IPS-18a (cell line): ENCODE measurements at regions not wholly inside any gene's neighbourhood (a gene's known extent, or its start where the extent isn't known, plus 50 kb on each side); places are given as distances from the start of the nearest gene placed in this dataset.

Source experiments
- H3K27ac ChIP-seq: one replicate; pipeline ENCODE4 v1.5.1; 2013; ENCODE audit warnings: low read length
- H3K27me3 ChIP-seq: one replicate; pipeline ENCODE4 v1.6.1; 2013; ENCODE audit warnings: mild to moderate bottlenecking, low read length; ENCODE audit not compliant: control insufficient read depth, insufficient read depth
- H3K36me3 ChIP-seq: one replicate; pipeline ENCODE4 v1.6.1; 2013; ENCODE audit warnings: low read depth, low read length; ENCODE audit not compliant: control insufficient read depth
- H3K4me1 ChIP-seq: one replicate; pipeline ENCODE4 v1.6.1; 2013; ENCODE audit warnings: low read depth, low read length; ENCODE audit not compliant: control insufficient read depth
- H3K4me3 ChIP-seq: one replicate; pipeline ENCODE4 v1.5.1; 2013; ENCODE audit warnings: low read length
- H3K9ac ChIP-seq: one replicate; pipeline ENCODE4 v1.6.1; 2013; ENCODE audit warnings: mild to moderate bottlenecking, low read length, moderate library complexity
- H3K9me3 ChIP-seq: one replicate; pipeline ENCODE4 v1.6.1; 2013; ENCODE audit warnings: low read depth, low read length; ENCODE audit not compliant: control insufficient read depth

DNA sequence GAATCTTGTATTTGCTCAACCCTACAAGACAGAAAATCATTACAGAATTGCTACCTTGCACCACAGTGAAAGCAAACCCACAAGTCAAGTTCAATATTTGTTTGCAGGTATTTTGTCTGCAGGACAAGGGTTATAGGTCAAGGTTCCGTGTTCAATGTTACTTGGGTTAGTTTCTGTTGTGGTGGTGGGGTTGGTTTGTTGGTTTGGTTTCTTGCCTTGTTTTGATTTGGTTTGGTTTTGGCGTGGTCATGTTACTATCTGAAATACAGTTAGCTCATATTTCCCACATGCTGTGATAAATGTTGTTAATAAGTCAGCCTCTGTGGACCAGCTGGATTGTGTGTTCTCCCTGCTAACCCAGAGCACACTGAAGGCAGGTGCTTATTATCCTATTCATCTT is 75.6 kb upstream of the INSIG1 start:
- H3K9me3 ChIP-seq = no peaks in the 10 kb centered on the region
- H3K36me3 ChIP-seq = no peaks in the 10 kb centered on the region

DNA sequence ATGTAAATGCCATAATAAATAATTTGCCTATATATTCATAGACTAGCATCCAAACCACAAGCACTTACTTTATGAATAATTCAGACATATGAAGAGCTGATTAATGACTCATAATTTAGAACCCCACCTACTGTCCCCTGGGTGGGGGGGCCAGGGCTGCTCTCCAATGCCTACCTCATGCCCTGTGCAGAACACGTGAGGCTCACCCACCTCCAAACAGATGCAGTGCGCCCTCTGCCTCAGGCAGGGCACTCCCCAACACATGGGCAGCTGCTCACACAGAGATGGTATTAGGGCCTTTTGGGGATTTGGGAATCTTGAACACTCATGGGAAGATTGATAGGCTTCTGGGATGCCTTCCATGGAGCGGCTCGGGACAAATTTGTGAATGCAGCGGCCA is 75.1 kb upstream of the INSIG1 start:
- Histone ChIP-seq H3K9ac (no peak overlapping the region), H3K27me3 (peaks cover 14% of the 10 kb centered on the region), H3K9me3 (no peaks in the 10 kb centered on the region), H3K27ac (no peak overlapping the region), H3K4me3 (no peak overlapping the region), H3K36me3 (no peaks in the 10 kb centered on the region), H3K4me1 (peaks cover 14% of the 10 kb centered on the region)

More for the DNA sequence above, 75.6 kb upstream of the INSIG1 start:
- H3K9ac ChIP-seq = no peak overlapping the region
- no peak overlapping the region for H3K27ac ChIP-seq
- peaks cover 12% of the 10 kb centered on the region for H3K4me1 ChIP-seq
- H3K27me3 ChIP-seq = peaks cover 9% of the 10 kb centered on the region
- H3K4me3 ChIP-seq = no peak overlapping the region

DNA sequence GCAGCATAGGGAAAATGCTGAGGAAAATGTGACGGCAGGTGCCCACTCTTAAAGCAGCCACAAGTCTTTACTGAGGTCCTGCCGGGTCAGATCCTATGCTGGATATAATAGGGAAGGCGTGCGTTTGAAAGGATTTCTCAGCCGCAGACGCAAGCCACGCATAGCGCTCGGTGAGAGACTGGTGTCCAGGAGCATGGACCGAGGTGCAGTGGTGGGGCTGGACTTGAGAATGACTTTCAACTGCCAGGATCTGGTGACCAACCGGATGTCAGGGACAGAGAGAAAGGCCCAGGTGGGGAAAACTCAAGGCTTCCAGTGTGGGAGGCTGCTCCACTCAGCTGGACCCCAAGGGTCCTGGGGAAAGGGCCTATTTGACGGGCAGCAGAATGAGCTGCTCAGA is 74.7 kb upstream of the INSIG1 start:
- Histone ChIP-seq H3K9me3 (no peaks in the 10 kb centered on the region), H3K4me3 (no peak overlapping the region), H3K27ac (no peak overlapping the region), H3K9ac (no peak overlapping the region), H3K27me3 (peaks cover 17% of the 10 kb centered on the region), H3K4me1 (peaks cover 18% of the 10 kb centered on the region), H3K36me3 (no peaks in the 10 kb centered on the region)

DNA sequence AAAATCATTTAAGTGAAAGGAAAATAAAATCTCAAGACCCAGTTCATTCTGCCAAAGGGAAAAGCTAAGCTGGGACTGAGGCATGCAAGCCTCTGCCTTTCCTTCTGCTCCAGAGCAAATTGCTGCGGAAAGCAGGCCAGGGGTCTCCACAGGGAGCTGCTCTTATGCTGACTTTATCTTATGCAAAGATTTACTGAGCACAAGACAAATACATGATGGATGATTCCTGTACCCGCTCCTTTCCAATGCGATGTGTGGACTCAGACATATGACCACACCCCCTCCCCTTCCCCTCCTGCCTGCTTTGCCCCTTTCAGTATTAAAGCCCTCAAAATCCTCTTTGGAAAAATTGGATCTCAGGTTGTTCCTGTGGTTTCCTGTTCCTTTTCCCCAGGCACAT is 74.2 kb upstream of the INSIG1 start:
- Histone ChIP-seq H3K36me3 (no peaks in the 10 kb centered on the region), H3K4me3 (no peak overlapping the region), H3K4me1 (peaks cover 23% of the 10 kb centered on the region), H3K9me3 (no peaks in the 10 kb centered on the region), H3K9ac (no peak overlapping the region), H3K27ac (no peak overlapping the region), H3K27me3 (peaks cover 21% of the 10 kb centered on the region)

GRCh38 chr7:155224116-155224811 is 73.4 kb upstream of the INSIG1 start:
- Histone ChIP-seq H3K27me3 (peaks cover 29% of the 10 kb centered on the region), H3K4me3 (no peak overlapping the region), H3K36me3 (no peaks in the 10 kb centered on the region), H3K9ac (peak overlapping the region; percentile 12), H3K27ac (no peak overlapping the region), H3K9me3 (no peaks in the 10 kb centered on the region), H3K4me1 (peaks cover 25% of the 10 kb centered on the region)

DNA sequence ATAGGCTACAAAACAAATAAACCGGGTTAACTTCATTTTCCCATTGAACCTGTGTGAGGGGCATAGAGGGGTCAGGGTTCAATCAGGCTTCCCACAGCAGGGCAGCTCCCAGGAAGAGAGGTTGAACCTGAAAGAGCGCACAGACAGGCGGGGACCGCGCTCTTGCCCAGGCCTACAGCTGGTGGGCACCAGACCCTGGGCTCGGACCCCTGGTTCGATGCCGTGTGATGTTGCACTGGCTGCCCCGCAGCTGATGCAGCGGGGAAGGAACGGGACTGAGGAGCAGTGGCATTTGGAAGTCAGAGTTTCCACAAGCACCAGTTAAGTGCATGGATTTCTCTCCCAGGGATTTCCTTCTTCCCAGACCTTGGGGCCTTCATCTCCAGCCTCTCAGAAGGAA is 72.6 kb upstream of the INSIG1 start:
- Histone ChIP-seq H3K27ac (no peak overlapping the region), H3K9ac (no peak overlapping the region), H3K4me1 (peaks cover 25% of the 10 kb centered on the region), H3K9me3 (no peaks in the 10 kb centered on the region), H3K27me3 (peaks cover 30% of the 10 kb centered on the region), H3K4me3 (no peak overlapping the region), H3K36me3 (no peaks in the 10 kb centered on the region)

DNA sequence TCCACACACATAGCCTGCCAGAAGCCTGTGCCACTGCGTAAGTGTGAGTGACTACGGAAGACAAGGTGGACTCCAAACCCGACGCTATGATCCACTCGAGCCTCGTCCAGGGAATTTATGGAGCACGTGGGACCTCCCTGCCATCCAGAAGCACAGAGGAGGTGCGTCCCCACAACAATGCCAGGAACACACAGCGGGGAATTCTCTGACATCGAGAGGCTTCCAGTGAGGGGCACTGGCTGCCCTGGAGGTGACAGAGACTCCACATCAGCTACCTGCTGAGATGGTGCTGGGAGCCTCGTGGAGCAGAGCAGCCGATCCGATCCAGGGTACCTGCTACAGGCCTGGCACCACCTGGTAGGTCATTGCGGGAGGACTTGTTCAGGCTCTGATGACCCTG is 72.2 kb upstream of the INSIG1 start:
- H3K4me1 ChIP-seq = peaks cover 23% of the 10 kb centered on the region
- H3K9me3 ChIP-seq = no peaks in the 10 kb centered on the region
- H3K36me3 ChIP-seq = no peaks in the 10 kb centered on the region
- H3K27me3 ChIP-seq = peaks cover 30% of the 10 kb centered on the region
- H3K27ac ChIP-seq = no peak overlapping the region
- H3K9ac ChIP-seq = no peak overlapping the region
- no peak overlapping the region for H3K4me3 ChIP-seq

GRCh38 chr7:155226261-155227003 is 71.2 kb upstream of the INSIG1 start:
- no peak overlapping the region for H3K9ac ChIP-seq
- H3K9me3 ChIP-seq = no peaks in the 10 kb centered on the region
- no peak overlapping the region for H3K4me3 ChIP-seq
- H3K27ac ChIP-seq = no peak overlapping the region
- peaks cover 19% of the 10 kb centered on the region for H3K4me1 ChIP-seq
- peaks cover 30% of the 10 kb centered on the region for H3K27me3 ChIP-seq
- H3K36me3 ChIP-seq = no peaks in the 10 kb centered on the region

DNA sequence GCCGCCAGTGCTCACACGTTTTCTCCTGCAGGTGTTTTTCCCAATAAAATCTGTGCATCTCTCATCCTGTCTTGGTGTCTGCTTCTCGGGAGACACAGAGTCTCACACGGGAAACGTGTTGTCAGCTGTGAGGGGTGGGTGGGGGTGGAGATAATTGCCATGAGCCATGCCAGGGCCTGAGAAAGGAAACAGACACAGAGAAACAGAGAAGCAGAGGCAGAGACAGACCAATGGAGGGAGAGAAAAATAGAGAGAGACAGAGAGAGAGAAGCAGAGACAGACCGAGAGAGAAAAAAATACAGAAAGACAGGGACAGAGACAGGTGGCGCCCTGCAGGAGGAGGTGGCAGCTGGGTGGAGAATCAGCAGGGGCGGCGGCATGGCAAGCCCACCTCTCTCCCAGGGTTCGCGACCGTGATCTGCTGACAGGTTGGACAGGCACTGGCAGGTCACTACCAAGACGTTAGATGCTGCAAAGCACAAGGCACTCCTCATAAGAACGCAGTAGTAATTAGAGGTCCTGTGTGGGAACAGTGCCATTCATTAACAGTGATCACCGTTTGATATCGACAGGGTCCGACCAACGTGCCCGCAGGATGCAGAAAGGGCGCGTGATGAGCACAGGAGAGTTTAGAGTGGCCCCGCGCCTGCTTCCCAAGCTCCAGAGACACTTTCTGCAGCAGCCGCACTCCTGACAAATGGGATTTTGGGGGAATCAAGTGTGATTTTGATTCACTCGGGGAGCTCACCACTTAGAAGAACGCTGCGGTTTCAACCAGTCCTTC is 70.5 kb upstream of the INSIG1 start:
- Histone ChIP-seq H3K9me3 (no peaks in the 10 kb centered on the region), H3K4me3 (no peak overlapping the region), H3K36me3 (no peaks in the 10 kb centered on the region), H3K27me3 (peaks cover 30% of the 10 kb centered on the region), H3K9ac (no peak overlapping the region), H3K4me1 (peaks cover 19% of the 10 kb centered on the region), H3K27ac (no peak overlapping the region)

- H3K4me3 ChIP-seq = no peak overlapping the region
- peaks cover 19% of the 10 kb centered on the region for H3K4me1 ChIP-seq
- no peaks in the 10 kb centered on the region for H3K36me3 ChIP-seq
- peaks cover 30% of the 10 kb centered on the region for H3K27me3 ChIP-seq
- H3K9me3 ChIP-seq = no peaks in the 10 kb centered on the region
- H3K27ac ChIP-seq = no peak overlapping the region
- no peak overlapping the region for H3K9ac ChIP-seq
These were observed 69.8 kb upstream of the INSIG1 start for GRCh38 chr7:155227788-155228458.

GRCh38 chr7:155228459-155228845 is 69.2 kb upstream of the INSIG1 start:
- Histone ChIP-seq H3K9ac (no peak overlapping the region), H3K4me1 (peaks cover 19% of the 10 kb centered on the region), H3K27me3 (peaks cover 30% of the 10 kb centered on the region), H3K4me3 (no peak overlapping the region), H3K9me3 (no peaks in the 10 kb centered on the region), H3K36me3 (no peaks in the 10 kb centered on the region), H3K27ac (no peak overlapping the region)
